ENCODE measurements at regions not wholly inside any gene's neighbourhood (a gene's known extent, or its start where the extent isn't known, plus 50 kb on each side); places are given as distances from the start of the nearest gene placed in this dataset.

DNA sequence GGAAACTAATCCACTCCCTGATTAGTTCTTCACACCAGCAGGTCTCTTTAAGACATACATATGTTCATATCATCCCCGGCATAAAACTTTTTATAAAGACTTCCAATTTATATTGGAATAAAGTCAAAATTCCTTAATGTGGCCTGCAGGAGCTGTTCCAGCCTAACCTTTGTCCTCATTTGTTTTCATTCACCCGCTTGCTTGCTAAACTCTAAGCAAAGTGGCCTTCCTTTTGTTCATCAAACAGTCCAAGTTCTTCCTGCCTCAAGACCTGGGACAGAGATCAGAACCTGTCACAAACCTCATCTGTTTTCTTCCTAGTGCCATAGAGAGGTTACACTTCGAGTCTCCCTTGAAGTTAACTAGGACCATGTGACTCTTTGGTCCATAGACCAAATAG, 339.4 kb upstream of the ID2 start:
- 80 to 86% methylated on average over 3 of the region's 3 CpGs for WGBS, 2 donors
- no peak overlapping the region for H3K27ac ChIP-seq
- H3K9me3 ChIP-seq = no peaks in the 10 kb centered on the region
- H3K4me1 ChIP-seq = no peaks in the 10 kb centered on the region
- no peak for TF ChIP-seq POLR2A (IDR thresholded peaks at IDR 0.05)
- TF ChIP-seq, protein P1, sequence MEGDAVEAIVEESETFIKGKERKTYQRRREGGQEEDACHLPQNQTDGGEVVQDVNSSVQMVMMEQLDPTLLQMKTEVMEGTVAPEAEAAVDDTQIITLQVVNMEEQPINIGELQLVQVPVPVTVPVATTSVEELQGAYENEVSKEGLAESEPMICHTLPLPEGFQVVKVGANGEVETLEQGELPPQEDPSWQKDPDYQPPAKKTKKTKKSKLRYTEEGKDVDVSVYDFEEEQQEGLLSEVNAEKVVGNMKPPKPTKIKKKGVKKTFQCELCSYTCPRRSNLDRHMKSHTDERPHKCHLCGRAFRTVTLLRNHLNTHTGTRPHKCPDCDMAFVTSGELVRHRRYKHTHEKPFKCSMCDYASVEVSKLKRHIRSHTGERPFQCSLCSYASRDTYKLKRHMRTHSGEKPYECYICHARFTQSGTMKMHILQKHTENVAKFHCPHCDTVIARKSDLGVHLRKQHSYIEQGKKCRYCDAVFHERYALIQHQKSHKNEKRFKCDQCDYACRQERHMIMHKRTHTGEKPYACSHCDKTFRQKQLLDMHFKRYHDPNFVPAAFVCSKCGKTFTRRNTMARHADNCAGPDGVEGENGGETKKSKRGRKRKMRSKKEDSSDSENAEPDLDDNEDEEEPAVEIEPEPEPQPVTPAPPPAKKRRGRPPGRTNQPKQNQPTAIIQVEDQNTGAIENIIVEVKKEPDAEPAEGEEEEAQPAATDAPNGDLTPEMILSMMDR (IDR thresholded peaks at IDR 0.05) = no peak
- no peaks in the 10 kb centered on the region for H3K36me3 ChIP-seq
- intact Hi-C loops (cut with DNase I) = no loop called here
- no peak overlapping the region for H3K4me3 ChIP-seq (replicated peaks in 1 of 3)
- DNase-seq = no peak
- no peaks in the 10 kb centered on the region for H3K27me3 ChIP-seq

DNA sequence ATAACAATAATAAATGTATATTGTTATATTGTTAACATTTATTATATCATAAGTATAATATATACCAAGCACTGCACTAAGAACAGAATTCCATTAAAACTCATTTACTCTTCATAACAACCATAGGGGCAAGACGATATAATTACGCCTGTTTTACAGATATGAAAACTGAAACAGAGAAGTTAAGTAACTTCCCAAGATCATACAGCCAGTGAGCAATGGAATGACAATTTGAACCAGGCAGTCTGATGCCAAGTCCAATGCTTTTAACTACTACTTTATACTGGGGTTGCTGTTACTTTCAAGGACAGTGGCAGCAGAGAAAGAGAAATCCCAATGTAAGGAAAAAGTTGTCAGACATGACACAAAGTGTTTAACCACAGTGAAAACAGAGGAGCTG, 338.8 kb upstream of the ID2 start:
- TF ChIP-seq POLR2A (IDR thresholded peaks at IDR 0.05) = no peak
- Histone ChIP-seq H3K9me3 (no peaks in the 10 kb centered on the region), H3K4me1 (no peaks in the 10 kb centered on the region), H3K27me3 (no peaks in the 10 kb centered on the region), H3K27ac (no peak overlapping the region), H3K4me3 (replicated peaks in 1 of 3) (no peak overlapping the region), H3K36me3 (no peaks in the 10 kb centered on the region)
- WGBS, 2 donors = 93 to 95% methylated on average over 2 of the region's 2 CpGs
- intact Hi-C loops (cut with DNase I) = no loop called here
- no peak for DNase-seq

DNA sequence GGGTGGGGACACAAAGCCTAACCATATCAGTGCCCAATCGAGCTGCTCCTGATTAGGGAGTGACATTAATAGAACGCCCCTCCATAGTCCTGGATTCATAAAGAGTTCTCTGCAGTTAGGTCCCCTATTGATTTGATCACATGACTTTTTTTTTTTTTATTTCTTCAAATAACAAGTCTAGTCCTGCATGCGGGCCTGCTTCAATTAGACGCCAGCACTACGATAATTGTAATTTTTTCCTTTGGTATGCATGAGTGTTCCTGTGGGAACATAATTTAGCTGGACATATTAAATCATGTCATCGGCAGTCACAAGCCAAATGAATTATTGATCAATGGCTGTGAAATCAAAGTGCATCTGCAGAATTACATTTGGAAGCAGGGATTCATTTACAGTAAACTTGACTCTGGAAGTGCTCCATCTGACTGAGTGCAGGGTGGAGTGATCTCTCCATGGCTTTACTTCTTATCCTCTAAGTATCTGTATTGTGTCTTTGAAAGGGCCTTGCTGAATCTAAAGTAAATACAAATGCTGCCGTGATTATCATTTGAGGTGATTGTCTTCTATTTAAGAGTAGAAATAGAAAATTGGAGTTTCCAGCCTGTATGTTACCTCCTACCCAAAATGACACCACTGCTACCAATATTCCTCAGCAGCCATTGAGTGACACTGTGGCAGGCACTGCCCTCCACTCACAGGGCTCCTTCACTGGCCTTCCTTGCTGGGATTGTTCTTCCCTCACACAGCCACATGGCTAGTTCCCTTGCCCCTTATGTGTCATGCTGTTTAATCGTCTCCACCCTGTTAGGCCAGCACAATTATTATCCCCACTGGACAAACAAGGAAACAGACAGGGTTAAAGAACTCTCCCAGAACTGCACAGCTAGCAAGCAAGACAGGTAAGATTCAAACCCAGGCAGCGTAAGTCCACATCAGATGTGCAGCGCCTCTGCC, 337.4 kb upstream of the ID2 start:
- H3K4me3 ChIP-seq (replicated peaks in 1 of 3) = no peak overlapping the region

DNA sequence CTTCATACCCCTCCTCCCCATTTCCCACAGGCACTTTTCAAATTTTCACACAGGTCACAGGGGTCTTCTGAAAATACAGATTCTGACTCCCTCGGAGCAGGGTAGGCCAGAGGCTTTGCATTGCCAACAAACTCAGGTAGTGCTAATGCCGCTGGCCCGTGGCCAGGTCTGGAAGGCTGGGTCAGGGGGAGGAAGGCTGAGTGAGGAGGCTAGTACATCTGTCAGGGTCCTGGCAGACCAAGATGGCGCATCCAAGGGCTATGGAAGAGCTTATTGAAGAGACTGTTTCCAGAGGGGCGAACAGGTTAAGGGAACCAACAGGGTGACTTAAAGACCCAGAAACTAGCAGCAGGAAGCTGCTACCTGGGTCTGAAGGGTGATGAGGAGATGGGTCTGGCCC, 336.7 kb upstream of the ID2 start:
- no peak for DNase-seq
- intact Hi-C loops (cut with DNase I) = no loop called here
- Histone ChIP-seq H3K27ac (no peak overlapping the region), H3K36me3 (no peaks in the 10 kb centered on the region), H3K4me3 (replicated peaks in 1 of 3) (no peak overlapping the region), H3K4me1 (no peaks in the 10 kb centered on the region), H3K9me3 (no peaks in the 10 kb centered on the region), H3K27me3 (no peaks in the 10 kb centered on the region)
- TF ChIP-seq POLR2A (IDR thresholded peaks at IDR 0.05) = no peak
- TF ChIP-seq, protein P1 (IDR thresholded peaks at IDR 0.05) = no peak
- WGBS, 2 donors = 90 to 96% methylated on average over 5 of the region's 5 CpGs

More for the DNA sequence above, 337.4 kb upstream of the ID2 start:
- intact Hi-C loops (cut with DNase I) = no loop called here
- 94 to 97% methylated on average over 10 of the region's 10 CpGs for WGBS, 2 donors
- Histone ChIP-seq H3K4me1 (no peaks in the 10 kb centered on the region), H3K27ac (no peak overlapping the region), H3K27me3 (no peaks in the 10 kb centered on the region), H3K36me3 (no peaks in the 10 kb centered on the region), H3K9me3 (no peaks in the 10 kb centered on the region)
- DNase-seq = no peak
- TF ChIP-seq, protein P1 (IDR thresholded peaks at IDR 0.05) = no peak
- no peak for TF ChIP-seq POLR2A (IDR thresholded peaks at IDR 0.05)

DNA sequence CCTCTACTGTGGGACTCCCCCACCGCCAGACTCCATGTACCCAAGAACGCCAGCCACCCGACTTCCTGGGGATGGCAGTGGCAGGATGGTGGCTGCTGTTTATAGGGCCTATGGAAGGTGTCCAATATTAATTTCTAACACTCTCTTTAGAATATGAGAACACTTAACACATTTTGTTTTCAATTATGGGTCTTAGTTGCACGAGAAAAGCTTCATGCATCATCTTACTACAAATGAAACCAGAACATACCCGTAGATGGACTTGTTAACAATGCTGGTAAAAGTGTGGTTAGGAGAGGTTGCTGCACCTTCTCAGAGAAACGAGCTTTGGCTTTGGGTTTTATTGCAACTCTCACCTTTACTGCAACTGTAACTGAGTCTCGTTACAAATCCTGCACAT, 335.6 kb upstream of the ID2 start:
- no peaks in the 10 kb centered on the region for H3K9me3 ChIP-seq
- H3K36me3 ChIP-seq = no peaks in the 10 kb centered on the region
- DNase-seq = no peak
- no peaks in the 10 kb centered on the region for H3K4me1 ChIP-seq
- 87 to 96% methylated on average over 7 of the region's 7 CpGs for WGBS, 2 donors
- no peak overlapping the region for H3K27ac ChIP-seq
- H3K4me3 ChIP-seq (replicated peaks in 1 of 3) = no peak overlapping the region
- intact Hi-C loops (cut with DNase I) = no loop called here
- TF ChIP-seq, protein P1 (IDR thresholded peaks at IDR 0.05) = no peak
- no peak for TF ChIP-seq POLR2A (IDR thresholded peaks at IDR 0.05)
- no peaks in the 10 kb centered on the region for H3K27me3 ChIP-seq
